GM21737 (cell line): ENCODE measurements at regions not wholly inside any gene's neighbourhood (a gene's known extent, or its start where the extent isn't known, plus 50 kb on each side); places are given as distances from the start of the nearest gene placed in this dataset.
A peak's percentile ranks its signal among the peaks of the same experiment; 100 is the strongest.
"Not testable (repeated sequence)": the region's sequence is repeated elsewhere in the genome, so short reads cannot be mapped to it uniquely, and the experiment has no call there.

Source experiments
- ATAC-seq: cut with Tn5 transposase; IDR thresholded peaks from one replicate; pipeline ENCODE4 v1.9.1; 2021; ENCODE audit warnings: mild to moderate bottlenecking, moderate library complexity; ENCODE audit not compliant: unreplicated experiment

GRCh38 chr5:63128018-63128417 is 549.4 kb downstream of the LRRC70 start:
- no peak for ATAC-seq

- no peak for ATAC-seq
Observed at GRCh38 chr5:63127054-63127453, 548.4 kb downstream of the LRRC70 start.

GRCh38 chr5:63125862-63126261 is 547.2 kb downstream of the LRRC70 start:
- peak; percentile 66 for ATAC-seq

GRCh38 chr5:63125392-63125791 is 546.8 kb downstream of the LRRC70 start:
- ATAC-seq = no peak

- no peak for ATAC-seq
Observed at GRCh38 chr5:63124266-63124665, 545.6 kb downstream of the LRRC70 start.

- ATAC-seq = no peak
Observed at GRCh38 chr5:63121471-63121870, 542.9 kb downstream of the LRRC70 start.

DNA sequence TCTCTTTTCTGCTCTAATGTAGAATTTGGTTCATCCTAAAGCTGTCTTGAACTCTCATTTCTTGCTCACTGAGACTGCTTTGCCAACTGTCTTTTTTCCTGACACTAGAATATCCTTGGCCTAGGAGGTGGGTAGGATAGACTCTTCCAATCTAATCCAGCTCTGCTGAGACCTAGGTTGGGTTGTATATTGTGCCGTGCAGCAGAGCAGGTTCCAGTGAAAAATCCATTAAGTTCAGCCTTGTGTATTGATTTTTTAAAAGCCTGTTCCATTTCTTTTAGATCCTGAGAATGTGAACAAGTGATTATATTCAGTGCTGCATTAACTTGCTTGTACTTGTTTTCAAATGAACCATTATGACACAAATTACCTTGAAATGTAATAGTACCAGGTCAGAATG is 539.6 kb downstream of the LRRC70 start:
- no peak for ATAC-seq

- no peak for ATAC-seq
Observed at GRCh38 chr5:63111891-63112290, 533.3 kb downstream of the LRRC70 start.

- no peak for ATAC-seq
Observed at GRCh38 chr5:63101870-63102269, 523.3 kb downstream of the LRRC70 start.

- ATAC-seq = no peak
Observed at GRCh38 chr5:63097286-63097685, 518.7 kb downstream of the LRRC70 start.

DNA sequence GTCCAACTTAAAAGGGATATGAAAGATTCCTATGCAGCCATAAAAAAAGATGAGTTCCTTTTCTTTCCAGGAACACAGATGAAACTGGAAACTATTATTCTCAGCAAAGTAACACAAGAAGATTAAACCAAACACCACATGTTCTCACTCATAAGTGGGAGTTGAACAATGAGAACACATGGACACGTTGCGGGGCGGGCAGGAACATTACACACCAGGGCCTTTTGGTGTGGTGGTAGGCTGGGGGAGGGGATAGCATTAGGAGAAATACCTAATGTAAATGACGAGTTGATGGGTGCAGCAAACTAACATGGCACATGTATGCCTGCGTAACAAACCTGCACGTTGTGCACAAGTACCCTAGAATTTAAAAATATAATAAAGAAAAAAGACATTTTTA is 516.1 kb downstream of the LRRC70 start:
- ATAC-seq = no peak

DNA sequence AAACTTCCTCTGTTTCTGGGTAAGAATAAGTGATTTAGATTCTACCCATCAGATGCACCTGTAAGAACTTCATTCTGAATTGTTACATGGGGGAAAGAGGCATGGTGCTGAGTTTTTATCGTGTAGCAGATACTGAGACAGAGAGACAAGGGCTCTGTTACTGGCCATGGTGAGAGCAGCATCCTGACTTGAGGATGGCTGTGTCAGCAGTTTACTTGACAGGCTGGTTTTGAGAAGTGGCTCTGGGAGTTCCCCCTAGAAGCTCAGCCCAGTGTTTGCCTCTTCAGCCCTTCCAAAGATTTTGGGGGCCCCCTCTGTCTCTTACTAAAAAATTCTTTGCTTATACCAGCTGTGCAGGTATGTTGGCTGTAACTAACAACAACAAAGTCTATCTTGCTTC is 510.5 kb downstream of the LRRC70 start:
- ATAC-seq = no peak

- no peak for ATAC-seq
Observed at GRCh38 chr5:63085561-63085960, 506.9 kb downstream of the LRRC70 start.

GRCh38 chr5:63083689-63084088 is 505.1 kb downstream of the LRRC70 start:
- not testable (repeated sequence) for ATAC-seq

DNA sequence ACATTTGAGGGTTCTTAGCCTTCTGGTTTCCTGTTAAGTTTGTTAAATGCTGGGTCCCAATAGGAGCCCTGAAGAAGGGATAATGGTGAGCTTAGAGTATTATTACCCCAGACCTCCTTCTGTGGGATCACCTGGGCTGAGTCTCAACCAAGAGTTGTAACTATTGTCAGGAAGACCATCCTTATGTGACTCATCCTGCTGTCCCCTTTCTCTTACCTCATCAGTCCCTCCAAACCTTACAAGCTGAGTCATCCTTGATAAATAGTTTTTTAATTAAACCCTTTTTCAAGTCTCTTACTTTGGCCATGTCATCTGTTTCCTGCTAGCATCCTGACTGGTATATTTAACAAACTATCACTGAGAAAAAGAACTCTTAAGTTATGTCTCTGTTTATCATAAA is 502.8 kb downstream of the LRRC70 start:
- no peak for ATAC-seq

DNA sequence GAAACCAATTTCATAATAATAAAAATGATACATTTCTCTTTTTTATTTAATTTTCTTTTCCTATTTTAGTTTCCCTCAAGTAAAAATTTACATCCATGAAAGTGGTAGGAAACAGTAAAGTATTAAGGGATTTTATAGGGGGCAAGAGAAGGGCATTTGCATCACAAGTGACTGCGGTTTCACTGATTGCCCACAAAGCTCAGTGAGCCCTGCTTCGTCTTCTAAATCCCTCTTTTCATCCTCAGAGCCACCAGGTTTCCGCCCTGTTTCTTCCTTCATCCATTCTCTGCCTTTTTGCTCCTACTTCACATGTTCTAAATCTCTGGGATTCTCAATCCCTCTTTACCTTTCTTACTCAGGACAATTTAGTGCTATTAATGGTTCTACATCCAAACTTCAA is 491.4 kb downstream of the LRRC70 start:
- ATAC-seq = no peak

DNA sequence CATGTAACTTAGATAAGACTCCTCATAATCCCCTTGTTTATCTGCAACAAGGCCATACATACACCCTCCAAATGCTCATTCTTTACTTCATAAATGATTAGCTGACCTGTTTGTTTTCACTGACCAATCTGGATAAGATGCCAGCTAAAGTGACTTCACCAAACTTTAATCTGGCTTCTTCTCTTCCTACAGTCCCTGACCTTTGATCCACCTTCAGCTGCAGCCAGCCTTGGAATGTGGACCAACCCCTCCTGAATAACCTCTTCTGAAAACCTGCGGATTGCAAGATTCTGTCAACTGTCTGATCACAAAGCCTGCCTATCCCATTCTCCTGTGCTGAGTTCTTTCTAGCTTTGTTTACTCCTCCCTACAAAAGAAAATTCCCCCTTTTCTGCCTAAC is 476.8 kb downstream of the LRRC70 start:
- ATAC-seq = no peak

- no peak for ATAC-seq
Observed at GRCh38 chr5:63053019-63053638, 474.5 kb downstream of the LRRC70 start.

DNA sequence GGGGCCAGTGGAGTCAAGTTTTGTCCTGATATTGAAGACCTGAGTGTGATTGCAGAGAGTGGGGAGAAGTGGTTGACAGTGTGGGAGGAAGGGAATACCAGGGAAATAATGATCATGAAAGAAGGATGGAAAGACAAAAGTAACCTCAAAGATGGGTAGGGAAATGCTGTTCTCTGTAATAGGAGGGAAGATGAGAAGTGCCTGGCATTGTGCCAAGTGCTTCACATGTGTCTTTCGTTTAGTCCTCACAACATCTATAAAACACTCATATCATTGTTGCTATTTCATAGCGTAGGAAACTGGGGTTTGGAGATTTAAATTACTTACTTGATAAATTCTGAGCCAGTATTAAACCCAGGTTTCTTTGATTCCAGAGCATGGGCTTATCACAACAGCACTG is 472.3 kb downstream of the LRRC70 start:
- no peak for ATAC-seq

DNA sequence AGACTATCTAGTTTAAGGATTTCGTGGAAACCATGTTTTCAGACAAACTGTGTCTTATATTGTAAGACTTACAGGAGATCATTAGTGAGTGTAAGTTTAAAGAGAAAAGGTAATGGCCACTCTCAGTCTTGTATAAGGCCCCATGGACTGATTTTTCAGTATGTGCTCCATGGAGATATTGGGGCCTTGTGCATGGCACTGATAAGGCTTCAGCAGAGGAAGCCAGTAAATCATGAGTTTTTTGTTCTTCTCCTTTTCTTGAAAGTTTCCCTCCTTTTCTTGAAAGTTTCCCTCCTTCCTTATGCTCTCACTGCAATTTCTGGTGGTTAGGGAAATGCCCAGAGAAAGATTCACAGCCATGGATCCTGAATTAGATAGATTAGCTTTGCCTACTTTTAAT is 471.3 kb downstream of the LRRC70 start:
- no peak for ATAC-seq

DNA sequence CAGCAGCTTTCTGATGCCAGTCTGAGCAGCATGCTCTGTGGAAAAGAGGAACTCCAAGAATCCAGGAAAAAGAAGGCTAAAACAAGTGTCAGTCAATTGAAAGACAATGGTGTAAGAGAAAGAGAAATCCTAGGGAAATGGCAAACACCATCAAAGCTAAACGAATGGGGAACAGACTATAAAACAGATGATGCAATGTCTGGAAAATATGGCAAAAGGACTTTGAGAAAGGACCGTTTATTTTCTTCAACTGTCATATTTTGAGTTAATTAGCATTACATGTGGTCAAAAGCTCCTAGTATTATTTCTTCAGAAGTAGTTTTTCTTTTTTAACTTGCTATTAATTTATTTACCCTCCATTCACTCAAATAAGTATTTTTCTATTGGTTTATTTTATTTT is 465.2 kb downstream of the LRRC70 start:
- no peak for ATAC-seq

- ATAC-seq = no peak
Observed at GRCh38 chr5:63032343-63032742, 453.7 kb downstream of the LRRC70 start.

DNA sequence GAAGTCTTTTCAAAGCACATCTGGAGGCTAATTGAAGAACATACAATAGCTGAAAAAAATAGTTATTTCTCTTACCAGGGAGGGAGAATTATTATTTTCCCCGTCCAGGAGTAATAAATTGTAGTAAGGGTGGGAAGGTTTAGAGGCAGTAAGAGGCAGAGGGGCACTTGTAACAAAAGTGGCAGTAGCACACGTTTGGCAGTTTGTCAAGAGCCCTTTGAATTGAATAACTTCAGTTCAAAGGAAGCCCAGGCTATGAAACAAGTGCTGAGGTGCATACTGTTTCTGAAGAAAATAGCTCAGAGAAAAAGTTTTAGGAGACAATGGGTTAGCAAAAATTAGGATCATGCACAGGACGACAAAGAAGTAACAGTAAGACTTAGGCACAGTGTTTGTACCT is 451.3 kb downstream of the LRRC70 start:
- ATAC-seq = no peak
